ENCODE measurements at regions not wholly inside any gene's neighbourhood (a gene's known extent, or its start where the extent isn't known, plus 50 kb on each side); places are given as distances from the start of the nearest gene placed in this dataset.

- H3K27me3 ChIP-seq (ENCODE audit: control insufficient read depth in 1 of 2, insufficient read depth in 2 of 2, low read length in 2 of 2): peaks cover 0 to 2% of the 10 kb centered on the region in 2 experiments
- no peaks in the 10 kb centered on the region for H3K36me3 ChIP-seq (ENCODE audit: insufficient read depth, low read length)
- DNase-seq: no peak
- no peak for TF ChIP-seq CTCF (IDR thresholded peaks at IDR 0.05)
- no peak overlapping the region for H3K27ac Mint-ChIP-seq
- ChIA-PET POLR2A (no interaction called here), CTCF (no interaction called here)
- H3K27me3 Mint-ChIP-seq: peaks cover 19% of the 10 kb centered on the region
- H3K27ac ChIP-seq (ENCODE audit: low read depth in 1 of 2, low read length in 2 of 2): no peak overlapping the region
- intact Hi-C loops (cut with DNase I, micrococcal nuclease): no loop called here
- H3K4me1 Mint-ChIP-seq (ENCODE audit: low read depth): no peaks in the 10 kb centered on the region
- ATAC-seq (ENCODE audit: poor library complexity): no peak
- H3K4me3 ChIP-seq (ENCODE audit: low read length): no peak overlapping the region
- H3K4me3 Mint-ChIP-seq: no peak overlapping the region
- peaks cover 6% of the 10 kb centered on the region for H3K9me3 Mint-ChIP-seq
- no peaks in the 10 kb centered on the region for H3K4me1 ChIP-seq (ENCODE audit: insufficient read depth, low read length)
- peaks cover 24 to 42% of the 10 kb centered on the region in 2 experiments for H3K9me3 ChIP-seq (ENCODE audit: control insufficient read depth in 1 of 2, insufficient read depth in 1 of 2, low read length in 2 of 2)
- H3K36me3 Mint-ChIP-seq (ENCODE audit: low read depth): no peaks in the 10 kb centered on the region
Observed at GRCh38 chr14:104503691-104504090, 75.9 kb upstream of the C14orf180 start.

GRCh38 chr14:104504172-104504735 lies 75.3 kb upstream of the C14orf180 start:
- Histone ChIP-seq H3K9me3 (ENCODE audit: control insufficient read depth in 1 of 2, insufficient read depth in 1 of 2, low read length in 2 of 2) (peaks cover 24 to 42% of the 10 kb centered on the region in 2 experiments), H3K27ac (ENCODE audit: low read depth in 1 of 2, low read length in 2 of 2) (no peak overlapping the region), H3K4me1 (ENCODE audit: insufficient read depth, low read length) (no peaks in the 10 kb centered on the region), H3K36me3 (ENCODE audit: insufficient read depth, low read length) (no peaks in the 10 kb centered on the region), H3K4me3 (ENCODE audit: low read length) (no peak overlapping the region), H3K27me3 (ENCODE audit: control insufficient read depth in 1 of 2, insufficient read depth in 2 of 2, low read length in 2 of 2) (peaks cover 0 to 2% of the 10 kb centered on the region in 2 experiments)
- ChIA-PET POLR2A (no interaction called here), CTCF (no interaction called here)
- ATAC-seq (ENCODE audit: poor library complexity): no peak
- no peaks in the 10 kb centered on the region for H3K36me3 Mint-ChIP-seq (ENCODE audit: low read depth)
- DNase-seq: no peak
- peaks cover 6% of the 10 kb centered on the region for H3K9me3 Mint-ChIP-seq
- H3K27ac Mint-ChIP-seq: no peak overlapping the region
- intact Hi-C loops (cut with DNase I, micrococcal nuclease): no loop called here
- no peak overlapping the region for H3K4me3 Mint-ChIP-seq
- peaks cover 23% of the 10 kb centered on the region for H3K27me3 Mint-ChIP-seq
- TF ChIP-seq CTCF (IDR thresholded peaks at IDR 0.05): no peak
- H3K4me1 Mint-ChIP-seq (ENCODE audit: low read depth): no peaks in the 10 kb centered on the region

- Mint-ChIP-seq H3K27ac (no peak overlapping the region), H3K36me3 (ENCODE audit: low read depth) (no peaks in the 10 kb centered on the region), H3K4me1 (ENCODE audit: low read depth) (no peaks in the 10 kb centered on the region), H3K4me3 (no peak overlapping the region), H3K27me3 (peaks cover 23% of the 10 kb centered on the region), H3K9me3 (peaks cover 6% of the 10 kb centered on the region)
- H3K36me3 ChIP-seq (ENCODE audit: insufficient read depth, low read length): no peaks in the 10 kb centered on the region
- ChIA-PET POLR2A (no interaction called here), CTCF (no interaction called here)
- peaks cover 0 to 2% of the 10 kb centered on the region in 2 experiments for H3K27me3 ChIP-seq (ENCODE audit: control insufficient read depth in 1 of 2, insufficient read depth in 2 of 2, low read length in 2 of 2)
- no peak overlapping the region for H3K27ac ChIP-seq (ENCODE audit: low read depth in 1 of 2, low read length in 2 of 2)
- no peak for TF ChIP-seq CTCF (IDR thresholded peaks at IDR 0.05)
- ATAC-seq (ENCODE audit: poor library complexity): no peak
- H3K4me3 ChIP-seq (ENCODE audit: low read length): no peak overlapping the region
- peaks cover 24 to 35% of the 10 kb centered on the region in 2 experiments for H3K9me3 ChIP-seq (ENCODE audit: control insufficient read depth in 1 of 2, insufficient read depth in 1 of 2, low read length in 2 of 2)
- intact Hi-C loops (cut with DNase I, micrococcal nuclease): no loop called here
- H3K4me1 ChIP-seq (ENCODE audit: insufficient read depth, low read length): no peaks in the 10 kb centered on the region
- DNase-seq: no peak
Observed at GRCh38 chr14:104505085-104506074, 74.2 kb upstream of the C14orf180 start.
